GM18909 (cell line): ENCODE measurements at regions not wholly inside any gene's neighbourhood (a gene's known extent, or its start where the extent isn't known, plus 50 kb on each side); places are given as distances from the start of the nearest gene placed in this dataset.

Experiments
- ATAC-seq: cut with Tn5 transposase; IDR thresholded peaks from one replicate; pipeline ENCODE4 v1.9.1; 2021; ENCODE audit warnings: mild to moderate bottlenecking; ENCODE audit not compliant: unreplicated experiment, poor library complexity

DNA sequence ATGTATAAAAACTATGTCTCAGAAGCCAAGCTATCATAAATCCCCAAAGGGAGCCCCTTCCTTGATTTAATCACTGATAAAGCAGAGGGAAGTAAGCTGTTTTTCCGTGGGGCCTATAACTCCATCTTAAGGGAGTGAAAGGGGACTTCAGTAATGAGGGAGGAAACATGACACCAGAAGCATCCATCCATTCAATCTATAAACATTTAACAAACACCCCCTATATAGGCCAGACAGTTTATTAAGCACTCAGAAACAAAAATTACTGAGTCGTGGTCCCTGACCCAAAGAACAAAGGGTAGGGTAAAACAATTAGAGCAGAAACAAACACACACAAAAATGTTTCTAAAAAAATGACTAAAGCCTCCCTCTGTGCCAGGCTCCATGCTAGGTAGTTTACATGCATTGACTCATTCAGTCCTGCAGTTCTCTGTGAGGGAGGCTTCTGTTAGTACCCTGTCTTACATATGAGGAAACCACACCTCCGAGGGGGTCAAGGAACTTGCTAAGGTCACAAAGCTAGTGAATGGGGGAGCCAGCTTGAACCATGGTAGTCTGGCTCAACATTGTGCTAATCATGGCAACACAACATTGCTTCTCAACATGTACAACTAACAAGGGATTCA lies 472.1 kb downstream of the CDH2 start:
- no peak for ATAC-seq

DNA sequence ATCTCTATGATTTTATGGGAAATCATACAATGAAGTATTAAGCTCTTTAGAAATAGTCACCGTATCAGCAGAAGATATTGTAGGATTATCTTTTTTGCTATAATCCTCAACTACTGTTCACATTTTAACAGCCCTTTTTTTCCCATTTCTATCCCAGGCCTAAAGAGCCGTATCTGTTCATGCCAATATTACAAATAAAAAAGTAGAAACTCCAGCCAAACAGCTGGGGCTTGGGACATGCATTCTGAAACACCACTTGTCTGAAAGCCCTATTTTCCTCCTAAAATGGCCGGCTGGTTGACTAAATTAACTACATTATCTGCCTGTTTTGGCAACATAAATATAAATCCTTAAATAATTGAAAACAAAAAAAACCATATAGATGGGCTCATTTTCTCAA lies 477.8 kb downstream of the CDH2 start:
- ATAC-seq: no peak

DNA sequence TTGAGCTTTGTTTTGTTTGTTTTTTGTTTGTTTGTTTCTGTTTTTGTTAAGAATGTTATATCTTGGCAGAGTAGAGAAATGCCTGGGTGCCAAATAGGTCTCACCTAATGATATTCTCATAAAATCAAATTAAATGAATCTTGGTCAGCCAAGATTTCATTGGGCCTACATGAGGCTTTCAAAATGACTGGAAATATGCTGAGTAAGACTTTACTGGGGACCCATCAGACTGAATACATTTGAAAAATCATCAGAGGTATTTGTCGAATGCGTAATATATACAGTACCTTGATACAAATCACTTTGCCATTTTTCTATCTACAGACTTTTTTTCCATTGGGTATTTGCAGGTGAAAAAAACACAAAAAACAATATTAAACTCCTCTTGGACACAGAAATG lies 480.8 kb downstream of the CDH2 start:
- no peak for ATAC-seq

DNA sequence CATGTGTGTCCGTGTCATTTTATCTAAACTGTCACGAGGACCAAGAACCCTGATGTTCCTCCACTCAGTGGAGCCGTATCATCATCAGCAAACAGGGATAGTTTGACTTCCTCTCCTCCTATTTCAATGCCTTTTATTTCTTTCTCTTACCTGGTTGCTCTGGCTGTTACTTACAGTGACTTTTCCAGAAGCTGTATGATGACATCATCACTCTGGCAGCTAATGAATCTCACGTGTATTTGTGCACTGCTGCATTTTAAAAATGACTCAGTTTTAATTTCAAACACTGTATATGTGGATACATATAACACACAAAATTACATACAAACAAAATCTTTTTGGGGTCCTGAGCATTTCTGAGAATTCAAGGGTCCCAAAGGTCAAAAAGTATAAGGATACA lies 481.4 kb downstream of the CDH2 start:
- no peak for ATAC-seq

DNA sequence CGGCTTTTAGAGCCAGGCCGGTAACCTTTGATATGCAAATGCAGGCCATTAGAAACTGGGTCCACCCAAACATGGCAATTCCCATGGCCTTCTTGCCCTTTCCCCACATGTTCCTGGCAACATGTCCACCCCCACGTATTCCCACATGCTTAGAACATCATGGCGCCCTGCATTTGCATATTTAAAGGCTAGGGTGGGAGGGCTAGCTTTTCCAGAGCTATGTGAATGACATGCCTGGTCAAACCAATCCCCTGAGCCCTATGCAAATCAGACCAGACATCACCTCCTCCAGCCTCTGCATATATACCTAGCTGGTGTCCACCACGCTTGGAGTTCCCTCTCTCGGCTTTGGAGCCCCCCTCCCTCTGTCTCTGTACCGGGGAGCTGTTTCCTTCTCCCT lies 481.9 kb downstream of the CDH2 start:
- no peak for ATAC-seq

DNA sequence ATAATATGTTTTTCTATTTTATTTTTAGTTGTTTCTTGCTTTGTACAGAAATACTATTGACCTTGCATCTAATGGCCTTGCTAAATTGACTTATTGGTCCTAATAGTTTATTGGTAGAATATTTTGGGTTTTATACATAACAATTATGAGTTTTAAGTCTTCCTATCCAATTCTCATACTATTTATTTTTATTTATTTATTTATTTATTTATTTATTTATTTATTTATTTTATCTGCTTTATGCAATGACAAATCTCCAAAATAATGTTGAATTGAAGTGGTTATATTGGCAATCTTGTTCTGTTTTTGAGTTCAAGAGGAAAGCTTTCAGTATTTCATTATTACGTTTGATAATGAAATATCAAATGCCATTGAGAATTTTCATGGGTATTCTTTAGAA lies 488.3 kb downstream of the CDH2 start:
- no peak for ATAC-seq

DNA sequence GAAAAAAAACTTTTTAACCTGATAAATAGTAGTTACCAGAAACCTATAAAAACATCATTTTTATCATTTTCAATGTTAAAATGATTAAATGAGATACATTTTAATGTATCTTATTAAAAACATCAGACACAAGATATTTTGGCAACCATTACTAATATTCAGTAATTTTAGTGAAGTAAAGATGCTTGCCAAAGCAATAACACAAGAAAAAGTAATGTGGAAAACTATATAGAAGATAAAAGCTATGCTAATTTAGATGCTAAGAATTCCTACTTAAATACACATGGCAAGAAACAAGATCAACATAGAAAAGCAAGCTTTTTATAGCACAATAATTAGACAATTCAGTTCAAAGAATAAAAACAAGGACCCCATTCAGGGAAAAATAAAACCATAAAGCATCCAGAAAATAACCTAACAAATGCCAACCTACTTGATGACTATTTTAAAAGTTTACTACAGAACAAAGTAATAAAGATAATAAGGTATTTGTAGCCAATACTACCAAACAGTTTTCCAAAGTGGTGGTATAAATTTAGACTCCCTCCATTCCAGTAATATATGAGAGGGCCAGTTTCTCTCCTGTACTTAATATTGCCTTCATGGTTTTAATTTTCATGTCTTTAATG lies 489.5 kb downstream of the CDH2 start:
- ATAC-seq: no peak

DNA sequence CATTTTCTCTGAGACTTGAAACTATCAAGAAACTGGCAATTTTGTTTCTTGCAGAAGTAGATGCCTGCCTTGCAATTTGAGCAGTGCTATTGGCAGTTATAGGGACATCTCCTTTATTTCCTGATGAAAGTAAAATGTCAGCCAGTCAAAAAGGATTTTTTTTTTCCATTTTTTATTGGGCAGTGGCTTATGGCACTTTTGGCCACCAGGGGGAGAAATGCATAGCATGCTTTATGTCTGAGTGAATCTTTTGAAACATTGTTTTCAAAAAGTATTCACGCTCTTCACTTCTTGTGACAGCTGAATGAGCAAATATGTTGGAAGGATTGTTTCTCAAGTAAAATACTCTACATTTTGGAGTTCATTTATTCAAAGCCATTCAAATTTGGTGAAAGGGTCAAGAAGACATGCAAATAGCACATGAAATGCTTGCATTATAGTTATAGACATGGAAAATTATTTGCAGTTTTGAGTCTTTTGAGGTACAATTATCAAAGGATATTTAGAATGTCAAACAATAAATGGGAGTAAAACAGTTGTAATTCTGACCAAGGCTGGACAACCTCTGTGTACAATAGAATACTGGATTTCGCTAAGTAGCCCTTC lies 491.0 kb downstream of the CDH2 start:
- ATAC-seq: no peak

DNA sequence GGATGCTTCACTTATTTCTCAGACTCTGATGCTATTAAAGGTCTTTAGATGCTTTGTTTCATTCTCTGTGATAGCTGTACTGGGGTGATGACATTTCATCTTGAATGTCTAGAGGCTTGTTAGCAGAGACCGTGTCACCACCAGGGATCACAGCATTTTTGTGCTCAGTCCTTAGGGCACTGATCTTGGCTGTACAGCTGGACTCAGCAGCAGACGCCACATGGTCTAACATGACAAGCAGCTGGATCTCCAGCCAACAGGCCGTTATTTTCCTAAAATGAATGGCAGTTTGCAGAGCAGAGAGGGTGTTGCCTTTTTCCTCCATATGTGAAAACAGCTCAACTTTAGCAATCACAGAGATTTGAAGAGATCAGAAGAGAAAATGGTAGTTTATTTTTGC lies 491.8 kb downstream of the CDH2 start:
- no peak for ATAC-seq

DNA sequence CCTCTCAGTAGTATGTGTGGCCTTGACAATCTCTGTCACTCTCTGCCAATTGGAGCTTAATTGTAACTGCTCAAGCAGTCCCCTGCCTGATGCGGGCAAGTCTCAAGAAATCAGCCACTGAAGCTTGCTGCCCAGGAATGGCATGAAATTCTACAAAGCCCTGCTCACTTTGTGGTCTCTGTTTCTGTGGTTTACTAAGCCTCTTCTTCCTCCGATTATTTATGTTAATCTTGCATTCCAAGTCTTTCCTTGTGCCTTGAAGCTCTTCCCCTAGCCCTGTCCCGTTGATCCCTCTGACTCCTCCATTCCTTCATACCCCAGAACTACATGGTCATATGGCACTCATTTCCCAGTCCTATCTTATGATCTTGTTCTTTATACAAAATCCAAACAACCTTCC lies 489.3 kb upstream of the CHST9 start:
- no peak for ATAC-seq

DNA sequence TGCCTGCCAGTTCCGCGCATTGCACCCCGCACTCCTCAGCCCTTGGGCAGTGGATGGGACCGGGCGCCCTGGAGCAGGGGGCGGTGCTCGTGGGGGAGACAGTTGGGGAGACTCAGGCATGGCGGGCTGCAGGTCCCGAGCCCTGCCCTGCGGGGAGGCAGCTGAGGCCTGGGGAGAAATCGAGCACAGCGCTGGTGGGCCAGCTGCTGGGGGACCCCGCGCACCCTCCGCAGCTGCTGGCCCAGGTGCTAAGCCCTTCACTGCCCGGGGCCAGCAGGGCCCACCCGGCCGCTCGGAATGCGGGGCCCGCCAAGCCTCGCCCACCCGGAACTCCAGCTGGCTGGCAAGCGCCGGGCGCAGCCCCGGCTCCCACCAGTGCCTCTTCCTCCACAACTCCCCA lies 488.8 kb upstream of the CHST9 start:
- no peak for ATAC-seq

DNA sequence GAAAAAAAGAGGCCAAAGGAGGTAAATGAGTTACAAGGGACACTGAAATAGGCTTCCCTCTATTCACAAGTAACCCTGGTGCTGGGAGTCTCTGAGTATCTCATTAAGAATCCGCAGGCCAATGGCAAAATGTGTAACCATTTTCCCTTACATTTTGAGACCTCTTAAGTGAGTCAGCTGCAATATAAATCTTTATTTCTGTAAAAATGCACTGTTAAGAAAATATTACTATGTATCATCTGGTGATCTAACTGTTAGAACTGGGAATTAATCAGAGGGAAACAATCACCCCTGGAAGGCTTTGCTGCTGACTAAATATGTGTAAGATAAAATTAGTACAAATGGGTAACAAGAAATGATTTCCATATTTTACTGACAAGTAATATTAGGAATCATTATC lies 483.1 kb upstream of the CHST9 start:
- no peak for ATAC-seq

DNA sequence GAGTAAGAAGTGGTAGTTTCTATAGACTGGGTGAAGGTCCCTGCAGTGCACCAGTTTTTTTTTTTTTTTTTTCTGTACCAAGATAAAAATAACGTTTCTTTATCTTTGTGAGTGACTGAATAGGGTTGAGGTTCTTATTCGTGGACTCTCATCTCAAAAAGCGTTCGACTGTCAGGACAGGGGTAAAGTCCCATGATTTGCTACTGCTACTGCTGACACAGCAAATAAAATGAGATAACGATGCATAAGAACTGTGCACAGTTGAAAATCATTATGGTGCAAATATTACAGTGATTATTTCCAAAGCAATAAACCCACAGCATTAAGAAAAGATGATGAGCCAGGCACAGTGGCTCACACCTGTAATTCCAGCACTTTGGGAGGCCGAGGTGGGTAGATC lies 482.0 kb upstream of the CHST9 start:
- ATAC-seq: no peak

DNA sequence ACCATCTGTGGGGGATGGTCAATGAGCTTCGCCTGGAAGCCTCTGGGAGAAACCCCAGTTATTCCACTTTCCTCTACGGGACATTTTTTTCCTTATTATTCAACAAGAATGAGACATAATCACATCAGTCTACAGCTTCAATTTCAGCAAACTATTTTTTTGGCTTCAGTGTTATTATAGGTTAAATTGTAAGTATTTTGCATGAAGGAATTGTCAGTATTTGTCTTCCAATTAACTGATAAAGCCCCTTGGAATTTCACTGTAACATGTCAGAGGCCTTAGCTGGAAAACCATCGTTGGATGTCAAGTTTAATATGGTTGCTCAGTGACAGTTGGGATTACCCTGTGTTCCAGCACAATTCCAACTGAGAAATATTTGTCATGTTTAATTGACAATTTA lies 480.9 kb upstream of the CHST9 start:
- no peak for ATAC-seq

DNA sequence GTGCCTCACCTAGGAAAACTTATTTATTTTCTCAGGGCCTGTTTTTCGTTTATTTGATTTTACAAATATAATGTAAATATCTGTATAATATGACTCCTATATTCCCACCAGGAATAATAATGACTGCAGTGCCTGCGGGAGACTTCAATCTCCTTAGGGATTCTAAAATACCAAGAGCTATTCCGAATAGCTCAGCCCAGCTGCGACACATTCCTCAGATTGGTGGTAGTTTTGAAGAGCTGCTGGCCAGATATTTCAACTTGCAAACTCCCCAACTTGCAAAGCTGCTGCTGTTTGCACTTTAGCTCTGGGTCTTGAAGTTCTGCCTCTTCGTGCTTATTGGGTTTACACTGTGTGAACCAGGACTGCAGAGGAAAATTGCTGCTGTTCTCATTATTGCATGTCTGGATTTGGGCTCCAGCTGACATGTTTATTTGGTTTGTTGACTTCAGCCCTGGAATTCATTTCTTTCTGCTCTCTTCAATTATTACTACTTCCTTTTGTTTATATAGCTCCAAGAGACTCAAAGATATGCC lies 480.2 kb upstream of the CHST9 start:
- no peak for ATAC-seq

DNA sequence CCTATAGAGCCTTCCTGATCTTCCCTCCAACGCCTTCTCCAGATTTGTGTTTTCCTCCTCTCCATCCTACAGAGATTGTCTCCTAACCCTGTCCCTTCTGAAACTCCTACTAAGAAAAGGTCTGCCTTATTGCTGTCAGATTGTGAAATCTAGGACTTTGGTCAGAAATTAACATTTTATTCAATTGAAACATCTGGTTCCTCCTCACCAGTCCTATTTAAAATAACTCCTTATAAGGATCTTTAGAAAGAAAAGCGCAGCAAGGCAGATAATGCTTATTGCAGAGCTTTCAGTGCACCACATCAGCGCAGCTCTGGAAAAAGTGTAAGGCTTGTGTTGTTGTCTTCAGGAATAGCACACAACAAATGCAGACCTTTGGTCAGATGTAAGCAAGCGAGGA lies 477.8 kb upstream of the CHST9 start:
- ATAC-seq: no peak

DNA sequence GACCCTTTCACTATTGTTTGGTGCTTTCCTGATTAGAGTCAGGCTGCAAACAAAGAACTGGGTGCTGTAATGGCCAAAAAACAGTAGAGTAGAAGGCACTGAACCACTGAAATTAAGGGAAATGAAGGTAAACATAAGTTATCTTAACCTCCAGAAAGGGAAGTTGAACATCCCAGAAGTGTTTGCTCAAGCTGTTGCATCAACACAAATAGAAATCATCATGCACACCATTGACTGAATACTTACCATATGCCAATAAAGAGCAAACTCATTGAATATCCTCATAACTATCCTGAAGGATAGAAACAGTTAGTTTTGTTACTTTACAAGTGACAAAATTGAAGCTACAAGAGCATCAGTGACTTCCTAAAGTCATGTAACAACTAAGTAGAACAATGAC lies 477.4 kb upstream of the CHST9 start:
- ATAC-seq: no peak

DNA sequence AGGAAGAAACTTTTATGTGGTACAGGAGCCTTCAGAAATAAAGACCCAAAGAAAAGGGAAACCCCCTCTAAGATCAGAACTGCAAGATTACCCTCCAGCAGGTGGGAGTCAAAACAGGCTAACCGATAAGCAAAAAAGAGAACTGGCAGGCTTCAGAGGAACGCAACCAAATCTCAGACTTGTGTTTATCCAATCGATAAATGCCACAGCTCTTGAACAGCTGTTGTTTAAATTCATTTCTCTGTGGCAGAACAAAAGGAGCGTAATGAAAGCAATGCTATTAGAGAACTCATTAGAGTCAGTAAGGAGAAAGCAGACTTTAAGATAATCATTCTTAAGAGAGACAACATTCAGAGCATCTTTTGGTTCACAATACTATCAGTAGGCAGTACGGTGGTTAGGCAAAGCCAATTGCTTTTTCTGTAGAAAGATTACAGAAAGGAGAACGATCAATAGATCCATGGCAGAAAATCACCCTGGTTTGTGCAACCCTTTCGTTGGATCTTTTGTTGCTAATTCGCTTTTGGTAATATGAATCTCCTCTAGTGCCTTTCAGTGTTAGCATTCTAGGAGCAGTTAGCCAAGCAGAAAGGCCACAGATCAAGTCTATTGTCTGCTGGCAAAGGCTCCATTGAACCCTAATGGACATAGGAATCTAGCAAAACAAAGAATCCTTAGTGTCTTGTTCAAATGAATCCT lies 476.4 kb upstream of the CHST9 start:
- no peak for ATAC-seq

DNA sequence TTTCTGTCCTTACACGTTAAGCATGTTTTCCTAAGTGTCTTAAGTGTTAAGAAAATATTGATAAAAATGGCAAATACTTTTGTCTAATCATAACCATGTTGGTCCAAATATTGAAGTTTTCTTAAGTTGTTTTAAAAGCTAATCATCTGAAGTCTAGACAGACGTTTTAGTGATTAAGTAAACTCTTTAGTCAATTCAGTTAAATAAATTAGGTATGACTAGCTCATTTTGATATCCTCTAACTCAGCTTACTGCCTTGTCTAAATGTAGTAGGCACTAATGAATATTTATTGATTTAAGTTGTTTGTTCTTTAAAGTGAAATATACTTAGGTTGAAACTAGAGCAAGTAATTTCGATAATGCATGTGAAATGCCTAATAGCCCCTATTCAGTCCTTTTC lies 471.8 kb upstream of the CHST9 start:
- ATAC-seq: no peak

DNA sequence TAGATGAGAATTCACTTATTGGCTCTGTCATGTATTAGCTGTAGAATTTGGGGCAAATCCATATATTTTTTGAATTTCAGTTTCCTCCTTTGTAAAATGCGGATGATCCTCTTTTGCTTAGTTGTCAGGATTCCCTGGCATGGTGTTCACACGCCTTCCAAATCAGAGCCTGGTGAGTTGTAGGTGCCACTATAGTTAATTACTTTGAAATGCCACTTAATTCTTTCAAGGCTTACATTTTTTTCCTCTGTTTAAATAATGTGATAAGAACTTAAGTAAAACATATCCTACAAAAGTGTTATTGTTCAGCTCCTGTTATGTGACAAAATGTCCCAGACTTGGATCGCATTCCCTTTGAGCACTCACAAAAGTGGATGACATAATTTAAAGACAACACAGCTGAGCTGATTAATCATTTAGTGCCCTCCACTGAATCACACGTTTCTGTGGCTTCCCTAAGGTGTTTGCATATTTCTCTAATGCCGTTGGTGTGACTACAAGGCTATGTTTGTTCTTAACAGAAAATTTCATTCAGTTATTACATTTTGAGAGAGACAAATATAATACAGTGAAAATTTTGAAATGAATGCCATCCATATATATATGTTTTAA lies 471.2 kb upstream of the CHST9 start:
- ATAC-seq: no peak

DNA sequence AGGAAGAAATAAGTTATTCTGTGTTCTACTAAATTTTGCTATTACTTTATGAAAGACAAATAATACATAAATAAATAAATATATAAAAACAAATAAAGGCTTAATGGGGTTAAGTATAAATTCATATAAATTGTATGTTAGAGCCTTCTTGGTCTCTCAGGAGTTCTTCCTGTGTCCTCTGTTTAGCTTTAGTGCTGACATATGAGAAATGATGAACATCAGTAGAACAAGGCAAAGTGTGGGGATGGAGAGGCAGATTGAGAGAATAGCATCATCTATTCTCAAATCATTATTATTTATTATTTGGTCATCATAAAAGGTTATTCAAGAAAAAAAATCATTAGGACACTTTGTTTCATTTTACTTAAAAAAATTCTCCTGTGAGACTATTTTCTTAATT lies 468.1 kb upstream of the CHST9 start:
- ATAC-seq: no peak
